Astrocyte of the spinal cord (primary cell): ENCODE measurements at regions not wholly inside any gene's neighbourhood (a gene's known extent, or its start where the extent isn't known, plus 50 kb on each side); places are given as distances from the start of the nearest gene placed in this dataset.
A peak's percentile ranks its signal among the peaks of the same experiment; 100 is the strongest.

Source experiments
- DNase-seq: peaks from one replicate; pipeline ENCODE4 v3.0.0; 2011; ENCODE audit warnings: low read depth, low spot score
- H3K4me3 ChIP-seq: 2 replicates; pipeline ENCODE4 v1.5.1; 2011; ENCODE audit warnings: low read depth, mild to moderate bottlenecking, low read length, moderate library complexity
- CTCF ChIP-seq: IDR thresholded peaks from 2 replicates; pipeline ENCODE4 v1.5.1; 2012; ENCODE audit warnings: low read depth, mild to moderate bottlenecking, low read length, inconsistent platforms
- in situ Hi-C: cut with HindIII; loops from 2 replicates; pipeline ENCODE4 v1.10.0; 2017; ENCODE audit warnings: low sequenced_read_pairs

- H3K4me3 ChIP-seq = no peak overlapping the region
- TF ChIP-seq CTCF = no peak
- in situ Hi-C loops = no loop called here
- no peak for DNase-seq
These were observed 109.8 kb downstream of the CTTN start for GRCh38 chr11:70508231-70508480.

- DNase-seq = no peak
- TF ChIP-seq CTCF = no peak
- in situ Hi-C loops = no loop called here
- H3K4me3 ChIP-seq = no peak overlapping the region
These were observed 111.1 kb downstream of the CTTN start for GRCh38 chr11:70509476-70509875.

GRCh38 chr11:70510106-70510505, 111.8 kb downstream of the CTTN start:
- TF ChIP-seq CTCF = no peak
- in situ Hi-C loops = no loop called here
- H3K4me3 ChIP-seq = no peak overlapping the region
- DNase-seq = no peak

- no peak for TF ChIP-seq CTCF
- in situ Hi-C loops = no loop called here
- no peak overlapping the region for H3K4me3 ChIP-seq
- no peak for DNase-seq
These were observed 112.2 kb downstream of the CTTN start for GRCh38 chr11:70510571-70510970.

GRCh38 chr11:70511345-70511744, 113.0 kb downstream of the CTTN start:
- no peak for DNase-seq
- peak; percentile 1 for TF ChIP-seq CTCF
- no peak overlapping the region for H3K4me3 ChIP-seq
- in situ Hi-C loops = no loop called here

- in situ Hi-C loops = no loop called here
- no peak for TF ChIP-seq CTCF
- no peak overlapping the region for H3K4me3 ChIP-seq
- no peak for DNase-seq
These were observed 114.4 kb downstream of the CTTN start for GRCh38 chr11:70512716-70513115.

- in situ Hi-C loops = no loop called here
- DNase-seq = no peak
- TF ChIP-seq CTCF = no peak
- no peak overlapping the region for H3K4me3 ChIP-seq
These were observed 118.9 kb downstream of the CTTN start for GRCh38 chr11:70517203-70517602.
